ENCODE measurements at regions not wholly inside any gene's neighbourhood (a gene's known extent, or its start where the extent isn't known, plus 50 kb on each side); places are given as distances from the start of the nearest gene placed in this dataset.
"Not testable (repeated sequence)": the region's sequence is repeated elsewhere in the genome, so short reads cannot be mapped to it uniquely, and the experiment has no call there.

DNA sequence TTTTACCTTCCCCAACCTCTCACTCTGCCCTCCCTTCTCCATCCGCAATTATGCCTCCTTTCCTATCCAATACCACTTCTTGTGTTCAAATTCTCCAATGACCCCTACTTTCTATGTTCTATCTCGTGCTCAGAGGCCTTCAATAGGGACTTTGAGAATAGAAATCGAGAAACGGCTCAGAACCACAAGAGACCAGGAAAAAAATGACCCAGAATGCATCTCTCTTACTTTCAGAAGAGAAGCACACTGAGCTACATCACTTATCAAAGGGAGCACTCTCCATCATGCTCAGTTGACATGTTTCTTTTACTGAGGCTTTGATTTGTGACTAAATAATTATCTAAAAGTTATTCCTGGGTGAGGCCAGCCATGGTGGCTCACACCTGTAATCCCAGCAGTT lies 162.4 kb upstream of the PRICKLE2 start:
- no peak for DNase-seq

DNA sequence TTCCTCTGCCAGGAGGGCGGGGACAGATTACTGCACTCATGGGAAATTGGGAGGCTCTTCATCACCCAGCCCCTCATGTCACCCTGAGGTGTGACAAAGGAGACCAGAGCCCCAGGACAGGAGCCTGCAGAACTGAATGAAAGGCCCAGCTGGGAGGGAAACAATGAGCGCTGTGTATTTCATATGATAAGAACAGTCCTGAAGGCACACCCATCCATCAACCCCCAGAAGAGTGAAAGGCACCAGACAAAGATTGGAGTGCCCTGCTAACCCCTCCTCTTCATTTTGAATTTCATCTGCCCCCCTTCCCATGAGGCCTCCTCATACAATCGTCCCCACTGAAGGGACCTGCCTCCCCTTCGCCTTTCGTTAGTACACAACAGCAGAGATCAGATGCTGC lies 160.0 kb upstream of the PRICKLE2 start:
- no peak for DNase-seq

DNA sequence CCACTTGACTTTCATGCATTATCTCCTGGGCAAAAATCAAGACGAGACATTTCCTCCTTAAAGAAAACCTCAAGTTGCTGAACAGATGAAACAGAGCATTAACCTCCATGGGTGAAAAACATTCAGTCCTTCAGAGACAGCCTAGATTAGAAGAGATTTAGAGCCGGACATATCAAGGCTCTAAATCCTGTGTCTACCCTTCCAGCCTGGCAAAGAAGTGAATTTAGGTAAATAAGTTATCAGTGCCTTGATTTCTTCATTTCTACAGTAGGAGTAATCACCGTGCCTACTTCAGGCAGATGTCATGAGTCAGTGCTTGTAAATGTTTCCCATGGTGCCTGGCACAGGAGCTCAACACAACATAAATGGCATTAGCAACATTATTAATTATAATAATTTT lies 159.3 kb upstream of the PRICKLE2 start:
- no peak for DNase-seq

DNA sequence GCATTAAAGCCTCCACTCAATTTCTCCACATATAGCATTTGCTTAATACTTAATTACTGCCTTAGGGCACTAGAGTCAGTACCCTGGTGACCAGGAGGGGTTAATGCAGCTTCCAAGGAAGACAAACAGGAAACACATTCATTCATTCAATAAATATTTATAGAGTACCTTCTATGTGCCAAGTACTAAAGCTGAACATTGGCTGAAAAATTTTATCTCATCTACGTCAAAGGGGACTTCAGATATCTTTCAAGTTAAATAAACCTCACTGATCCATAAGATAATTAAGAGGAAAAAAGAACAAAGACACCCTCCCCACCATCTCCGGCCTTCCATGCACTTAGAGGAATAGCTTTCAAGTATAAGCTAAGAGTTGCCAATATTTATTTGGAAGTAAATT lies 156.9 kb upstream of the PRICKLE2 start:
- DNase-seq = no peak

DNA sequence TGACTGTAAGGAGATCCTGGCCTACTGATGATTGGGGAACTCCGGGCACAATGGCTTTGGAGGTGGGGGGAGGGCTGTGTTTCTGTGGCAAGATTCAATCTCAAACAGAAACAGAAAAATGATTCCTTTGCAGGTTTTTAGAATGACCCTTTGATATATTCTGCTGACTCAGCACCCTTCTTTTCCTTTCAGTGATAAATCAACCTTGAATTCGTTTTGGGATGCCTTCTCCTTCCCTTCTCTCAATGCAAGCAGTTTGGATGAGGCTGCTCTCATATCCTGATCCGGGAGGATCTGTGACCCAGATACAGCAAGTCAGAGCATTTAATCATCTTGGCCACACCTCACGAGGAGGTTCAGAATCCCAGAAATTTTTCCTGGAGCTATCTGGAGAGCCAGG lies 156.1 kb upstream of the PRICKLE2 start:
- no peak for DNase-seq

DNA sequence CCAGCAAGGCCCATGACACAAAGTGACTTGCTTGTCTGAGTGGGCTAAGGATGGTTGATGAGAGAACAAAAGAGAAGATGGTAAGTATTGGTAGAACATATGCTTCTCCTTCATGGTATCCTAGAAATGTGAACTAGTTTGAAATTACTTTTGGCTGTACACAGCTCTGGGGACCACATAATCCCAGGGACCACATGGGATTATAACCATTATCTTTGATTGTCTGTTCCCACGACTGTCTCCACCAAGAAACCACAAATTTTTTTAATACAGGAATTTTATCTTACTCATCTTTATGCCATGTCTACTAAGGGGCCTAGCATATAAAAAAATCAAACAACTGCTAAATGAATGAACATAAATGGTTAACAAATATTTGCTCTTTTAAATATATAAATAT lies 155.3 kb upstream of the PRICKLE2 start:
- DNase-seq = no peak

DNA sequence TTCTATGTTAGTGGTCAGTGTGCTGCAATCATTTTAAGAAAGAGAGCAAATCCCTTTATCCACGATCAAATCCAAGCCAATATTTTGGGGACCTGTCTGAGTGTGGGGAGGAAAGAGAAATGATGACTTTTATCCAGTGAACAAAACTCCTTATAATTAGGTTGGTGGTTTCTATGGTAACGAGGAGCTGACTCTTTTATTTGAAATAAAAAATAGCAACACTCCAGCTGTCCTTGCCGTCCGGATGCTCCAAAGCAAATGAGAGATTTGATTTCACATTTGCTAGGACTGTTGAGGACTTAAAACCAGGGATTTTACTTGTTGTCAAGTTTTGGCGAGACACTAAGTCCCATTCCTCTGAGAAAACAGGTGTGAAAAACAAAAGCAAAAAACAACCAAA lies 154.0 kb upstream of the PRICKLE2 start:
- DNase-seq = no peak

DNA sequence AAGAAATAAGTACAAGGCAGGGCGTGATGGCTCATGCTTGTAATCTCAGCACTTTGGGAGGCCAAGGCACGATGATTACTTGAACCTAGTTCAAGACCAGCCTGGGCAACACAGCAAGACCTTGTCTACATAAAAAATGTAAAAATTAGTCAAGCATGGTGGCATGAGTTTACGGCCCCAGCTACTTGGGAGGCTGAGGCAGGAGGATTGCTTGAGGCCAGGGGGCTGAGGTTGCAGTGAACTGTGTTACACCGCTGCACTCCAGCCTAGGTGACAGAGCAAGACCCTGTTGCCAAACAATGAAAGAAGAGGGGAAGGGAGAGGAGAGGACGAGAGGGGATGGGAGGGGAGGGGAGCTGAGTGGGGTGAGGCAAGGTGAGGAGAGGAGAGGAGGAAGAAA lies 152.7 kb upstream of the PRICKLE2 start:
- no peak for DNase-seq

DNA sequence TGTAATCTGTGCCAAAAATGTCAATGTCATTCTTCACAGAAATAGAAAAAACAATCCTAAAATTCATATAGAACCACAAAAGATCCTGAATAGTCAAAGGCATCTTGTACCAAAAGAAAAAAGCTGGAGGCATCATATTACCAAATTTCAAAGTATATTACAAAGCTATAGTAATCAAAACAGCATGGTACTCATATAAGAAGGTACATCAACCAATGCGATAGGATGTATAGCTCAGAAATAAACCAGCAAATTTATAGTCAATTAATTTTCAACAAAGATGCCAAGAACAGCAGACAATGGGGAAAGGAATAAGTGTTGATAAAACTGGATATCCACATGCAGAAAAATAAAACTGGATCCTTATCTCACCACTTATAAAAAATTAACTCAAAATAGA lies 150.5 kb upstream of the PRICKLE2 start:
- no peak for DNase-seq

DNA sequence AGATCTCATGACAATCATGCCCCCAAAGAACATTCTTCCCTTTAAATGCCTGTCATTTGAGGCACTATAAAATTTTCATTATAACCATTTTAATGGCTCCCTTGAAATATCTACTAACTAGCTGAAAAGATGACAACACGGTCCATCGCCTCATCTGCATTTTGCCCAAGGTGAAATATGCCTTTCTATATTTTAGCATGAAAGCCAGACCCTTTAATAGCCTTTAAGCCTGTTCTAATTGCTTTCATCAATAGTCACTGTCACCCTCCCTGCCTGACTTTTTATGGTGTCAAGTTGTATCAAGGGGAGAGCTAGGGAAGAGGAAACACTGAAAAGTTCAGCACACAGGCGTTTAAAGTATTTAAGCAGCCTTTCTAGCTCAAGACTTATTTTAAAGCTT lies 144.1 kb upstream of the PRICKLE2 start:
- DNase-seq = no peak

DNA sequence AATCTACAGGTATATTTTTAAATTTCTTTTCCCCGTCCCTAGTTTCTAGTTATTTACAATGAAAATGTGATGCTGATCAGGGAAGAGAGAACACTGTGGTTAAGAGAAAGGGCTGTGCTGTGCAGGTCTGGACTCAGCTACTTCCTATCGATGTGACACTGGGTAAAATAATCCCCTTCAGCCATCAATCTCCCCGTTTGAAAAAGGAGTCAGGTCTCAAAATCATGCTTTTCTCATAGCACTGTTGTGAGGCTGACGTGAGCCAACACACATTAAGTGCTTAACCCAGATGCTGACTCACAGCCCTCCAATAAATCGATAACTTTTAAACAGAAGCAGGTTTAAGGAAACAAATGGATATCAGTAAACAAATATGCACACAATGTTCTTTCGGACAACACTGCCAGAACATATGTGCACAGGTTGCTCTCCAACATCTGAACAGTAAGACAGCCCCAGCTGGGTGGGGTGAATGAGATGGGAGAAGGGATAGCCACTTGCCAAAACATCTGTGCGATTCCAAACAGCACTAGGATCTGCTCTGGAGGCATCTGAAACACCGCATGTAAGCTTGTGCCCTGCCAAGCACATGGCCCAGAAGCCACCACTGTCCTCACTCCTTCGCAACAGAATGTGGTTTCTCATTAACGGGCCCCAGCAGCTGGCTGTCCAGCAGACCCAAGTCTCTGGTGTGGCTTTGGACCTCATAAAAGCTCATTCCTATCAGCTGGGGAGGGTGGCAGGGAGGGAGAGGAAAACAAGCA lies 143.2 kb upstream of the PRICKLE2 start:
- no peak for DNase-seq

DNA sequence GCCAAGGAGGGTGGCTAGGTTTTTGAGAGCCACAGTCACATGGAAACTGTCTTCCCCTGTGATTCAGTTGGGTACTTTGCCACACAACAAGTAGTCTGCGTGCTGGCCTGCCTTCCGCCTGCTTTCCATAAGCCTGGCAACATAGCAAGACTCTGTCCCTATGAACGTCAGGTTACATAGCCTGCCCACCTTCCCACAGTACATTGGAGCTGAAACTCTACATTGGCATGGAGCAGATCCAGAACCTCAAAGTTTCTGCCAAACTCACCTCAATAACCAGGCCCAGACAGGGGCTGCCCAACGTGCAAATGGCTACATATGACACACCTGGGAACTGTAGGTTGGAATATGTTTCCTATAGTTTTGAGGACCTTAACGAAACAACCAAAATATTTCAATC lies 140.6 kb upstream of the PRICKLE2 start:
- DNase-seq = no peak

DNA sequence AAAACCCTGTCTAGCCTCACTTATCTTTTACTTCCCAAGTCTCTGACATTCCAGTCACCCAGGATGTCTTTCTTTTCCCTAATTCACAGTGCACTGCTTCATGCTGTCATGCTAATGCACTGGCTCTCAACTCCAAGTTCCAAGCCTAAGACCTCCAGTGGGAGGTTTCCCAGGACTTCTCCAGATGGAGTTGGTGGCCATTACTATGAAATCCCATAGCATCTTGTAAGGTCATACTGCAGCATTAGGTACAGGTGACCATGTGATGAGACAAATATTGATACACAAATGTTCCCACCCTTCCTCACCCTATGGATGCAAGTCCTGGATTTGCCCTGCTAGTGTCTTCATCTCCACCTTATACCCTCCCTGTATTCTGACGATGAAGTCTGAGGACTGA lies 138.6 kb upstream of the PRICKLE2 start:
- no peak for DNase-seq

DNA sequence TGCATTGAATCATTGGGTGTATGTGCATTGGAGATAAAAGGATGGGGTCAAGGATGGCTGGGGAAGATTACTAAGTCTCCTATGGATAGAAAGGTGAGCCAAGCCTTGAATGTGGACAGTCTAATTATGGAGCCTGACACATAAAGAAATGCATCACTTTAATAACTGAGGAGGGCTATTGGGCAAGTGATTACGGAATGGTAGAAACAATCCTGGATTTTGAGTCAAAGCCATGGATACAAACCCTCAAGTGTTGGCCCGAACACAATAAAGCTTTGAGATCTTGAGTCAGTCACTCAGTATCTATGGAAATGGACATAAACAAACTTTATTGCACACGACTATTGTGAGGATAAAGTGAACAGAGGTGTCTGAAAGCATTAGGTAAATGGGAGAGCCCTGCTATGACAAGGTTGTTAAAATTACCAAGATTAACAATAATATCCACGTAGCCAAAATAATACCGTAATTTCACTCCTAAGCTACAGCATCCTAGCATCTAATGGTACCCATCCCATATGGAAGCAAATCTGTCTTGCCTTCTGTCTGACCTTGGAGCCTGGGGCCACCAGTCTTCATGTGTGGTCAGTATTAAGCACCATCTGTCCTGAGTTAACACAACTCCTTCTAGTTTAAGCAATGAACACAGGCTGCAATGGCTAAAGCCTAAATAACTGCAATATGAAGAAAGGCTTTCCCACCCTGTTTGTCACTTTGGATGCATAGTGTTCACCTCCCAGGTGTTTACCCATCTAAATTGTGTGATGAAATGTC lies 136.9 kb upstream of the PRICKLE2 start:
- no peak for DNase-seq

DNA sequence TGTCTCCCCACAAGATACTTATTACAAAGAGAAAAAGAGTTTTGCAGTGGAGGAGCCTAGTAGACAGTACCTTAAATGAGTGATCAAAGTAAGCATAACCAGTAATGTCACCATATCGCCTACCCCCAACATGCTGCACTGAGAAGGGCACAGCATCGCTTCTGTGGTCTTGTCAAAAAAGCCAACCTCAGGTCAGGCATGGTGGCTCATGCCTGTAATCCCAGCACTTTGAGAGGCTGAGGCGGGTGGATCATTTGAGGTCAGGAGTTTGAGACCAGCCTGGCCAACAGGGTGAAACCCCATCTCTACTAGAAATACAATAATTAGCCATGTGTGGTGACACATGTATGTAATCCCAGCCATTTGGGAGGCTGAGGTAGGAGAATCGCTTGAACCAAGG lies 135.8 kb upstream of the PRICKLE2 start:
- DNase-seq = not testable (repeated sequence)

DNA sequence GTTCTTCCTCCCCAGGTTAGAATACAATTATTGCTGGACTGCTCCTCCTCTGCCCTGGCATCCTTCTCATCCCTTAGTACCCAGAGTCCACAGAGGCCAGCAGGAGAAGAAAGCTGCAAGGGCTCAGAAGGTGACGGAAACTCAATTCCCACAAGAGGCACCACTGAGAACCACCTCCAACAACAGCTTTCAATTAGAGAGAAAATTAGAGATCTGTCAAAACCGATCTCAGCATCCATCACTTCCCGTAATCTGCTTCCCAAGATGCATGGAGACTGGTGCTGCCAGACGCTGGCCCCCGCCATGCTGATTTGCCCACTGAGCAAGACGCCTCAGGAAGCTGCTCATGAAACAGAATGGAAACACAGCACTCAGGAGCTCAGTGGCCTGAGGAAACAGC lies 135.0 kb upstream of the PRICKLE2 start:
- DNase-seq = no peak

DNA sequence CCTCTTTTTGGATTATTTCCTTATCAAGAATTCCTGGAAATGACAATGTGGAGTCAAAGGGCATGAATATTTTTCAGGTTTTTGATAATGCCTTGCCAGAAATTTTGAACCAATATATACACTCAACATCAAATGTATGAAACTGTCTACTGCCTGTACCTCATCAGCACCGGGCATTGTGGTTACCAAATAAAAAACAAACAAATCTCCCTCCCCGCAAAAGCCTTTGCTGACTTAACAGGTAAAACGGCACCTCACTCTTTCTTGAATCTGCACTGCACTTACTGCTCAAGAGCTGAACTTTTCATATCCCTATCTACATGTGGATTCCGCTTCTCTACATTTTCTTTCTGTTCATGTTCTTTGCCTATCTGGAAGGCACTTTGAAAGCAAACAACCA lies 134.5 kb upstream of the PRICKLE2 start:
- no peak for DNase-seq

DNA sequence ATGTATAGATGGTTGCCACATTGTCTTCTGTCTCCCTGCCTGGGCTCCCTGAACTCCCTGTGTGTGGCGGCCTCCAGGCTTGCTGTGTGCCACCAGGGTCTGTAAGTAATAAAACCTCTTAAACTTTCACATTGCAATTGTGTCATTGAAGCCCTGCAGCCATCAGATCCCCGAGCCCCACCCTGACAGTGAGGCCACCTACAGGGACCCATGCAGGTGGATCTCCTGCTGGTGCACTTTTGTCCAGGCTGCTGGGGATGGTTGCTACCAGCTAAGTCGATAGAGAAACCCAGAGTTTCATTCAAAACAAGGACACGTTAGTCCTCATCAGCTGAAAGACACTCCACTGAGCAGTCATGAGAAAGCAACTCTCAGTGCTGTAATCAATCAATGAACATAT lies 133.6 kb upstream of the PRICKLE2 start:
- DNase-seq = no peak

DNA sequence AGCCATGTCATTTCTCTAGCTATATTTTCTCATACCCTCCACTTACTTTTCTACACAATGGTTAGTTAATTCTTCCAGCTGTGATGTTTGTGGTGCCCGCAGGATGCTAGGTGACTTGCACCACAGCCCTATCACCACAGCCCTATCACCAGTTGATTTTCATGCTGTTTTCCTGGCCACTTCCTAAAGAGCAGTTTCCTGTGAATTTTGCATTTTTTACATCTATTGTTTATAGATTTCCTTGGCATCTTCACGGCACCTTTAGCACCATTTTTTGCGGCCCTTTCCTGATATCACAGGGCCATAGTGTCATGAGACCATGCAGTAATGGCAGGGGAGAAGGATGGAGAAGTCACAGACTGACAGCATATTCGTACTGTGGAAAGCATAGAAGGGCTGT lies 132.9 kb upstream of the PRICKLE2 start:
- no peak for DNase-seq

DNA sequence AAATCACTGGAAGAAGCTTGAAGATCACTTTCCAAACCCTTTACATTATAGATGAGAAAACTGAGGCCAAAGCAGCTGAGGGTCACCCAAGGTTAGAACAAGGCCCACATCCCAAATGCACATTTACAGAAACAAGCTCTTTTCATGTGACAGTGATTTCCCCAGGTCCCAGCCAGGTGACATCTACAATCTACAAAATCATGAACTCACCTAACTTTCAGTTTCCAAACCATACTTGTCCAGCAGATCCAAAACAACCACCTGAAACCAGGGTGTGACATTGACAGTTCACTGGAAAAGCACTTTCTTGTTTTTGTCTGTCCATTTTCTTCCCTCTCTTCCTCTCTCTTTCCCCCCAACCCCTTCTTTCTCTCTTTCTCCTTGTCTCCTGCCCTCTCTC lies 132.2 kb upstream of the PRICKLE2 start:
- no peak for DNase-seq

DNA sequence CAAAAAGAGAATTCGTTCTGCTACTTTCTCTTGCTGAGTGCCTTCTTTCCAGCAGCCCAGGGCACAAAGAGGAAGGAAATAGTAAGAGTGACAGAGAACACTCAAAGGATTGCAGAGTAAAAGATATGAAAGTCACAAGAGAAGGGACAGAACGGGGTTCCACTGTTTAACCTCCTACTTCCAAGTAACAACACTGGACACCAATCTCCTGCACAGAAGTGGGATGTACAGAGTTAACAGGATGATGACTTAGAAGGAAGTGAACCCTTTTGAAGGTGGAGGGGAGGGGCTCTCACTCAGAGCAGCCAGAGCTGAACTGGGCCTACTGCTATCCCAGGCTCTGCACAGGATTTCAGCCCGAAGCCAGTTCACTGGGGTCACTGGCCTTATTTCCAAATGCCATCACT lies 130.1 kb upstream of the PRICKLE2 start:
- no peak for DNase-seq

DNA sequence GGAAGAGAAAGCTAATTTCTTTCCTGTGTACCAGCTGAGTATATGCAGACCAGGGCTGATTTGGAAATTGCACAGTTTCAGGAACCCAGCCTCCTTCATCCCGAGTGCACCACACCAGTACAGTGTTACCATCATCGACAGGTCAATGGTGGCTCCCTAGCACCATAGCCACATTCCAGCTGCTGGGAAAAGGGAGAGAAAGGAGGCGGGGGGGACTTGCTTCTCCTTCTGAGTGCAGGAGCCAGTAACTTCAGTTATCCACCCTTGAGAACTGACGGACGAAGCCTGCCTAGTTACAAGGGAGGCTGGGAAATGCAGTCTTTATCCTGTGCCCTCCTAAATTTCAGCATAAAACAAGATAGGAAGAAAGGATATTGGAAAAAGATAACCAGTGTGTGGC lies 129.7 kb upstream of the PRICKLE2 start:
- no peak for DNase-seq

DNA sequence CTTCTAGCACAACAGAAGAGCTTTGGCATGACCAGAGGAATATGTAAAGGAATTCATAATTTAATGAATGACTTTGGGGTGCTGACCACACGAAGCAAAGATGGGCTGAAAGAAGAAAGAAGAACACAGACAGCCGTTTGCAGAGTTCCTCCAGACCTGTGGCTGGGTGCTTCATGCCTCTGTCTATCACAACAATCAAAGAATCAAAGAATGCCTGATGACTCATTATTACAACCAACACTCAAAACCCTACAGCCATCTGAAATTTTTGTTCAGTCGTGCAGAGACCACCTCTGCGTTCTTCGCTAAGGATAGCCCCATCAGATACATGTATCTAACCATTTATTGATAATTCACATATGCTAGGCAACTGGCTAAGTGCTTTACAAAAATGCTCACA lies 129.0 kb upstream of the PRICKLE2 start:
- no peak for DNase-seq

DNA sequence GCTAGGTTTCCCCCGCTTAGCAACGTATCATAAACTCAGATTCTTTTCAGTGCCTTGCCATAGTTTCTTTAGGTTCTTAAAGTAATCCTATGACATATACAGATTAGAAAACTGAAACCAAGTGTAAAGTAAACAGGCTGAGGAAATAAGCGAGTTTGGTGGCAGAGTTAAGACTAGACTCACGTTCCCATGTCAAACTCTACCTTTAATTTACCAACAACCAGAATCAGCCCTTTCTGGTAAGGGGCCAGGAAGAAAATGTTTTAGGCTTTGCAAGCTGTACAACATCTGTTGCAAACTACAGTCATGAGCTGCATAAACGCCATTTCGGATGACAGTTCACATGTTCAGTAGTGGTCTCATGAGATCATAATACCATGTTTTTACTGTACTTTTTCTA lies 128.0 kb upstream of the PRICKLE2 start:
- no peak for DNase-seq

DNA sequence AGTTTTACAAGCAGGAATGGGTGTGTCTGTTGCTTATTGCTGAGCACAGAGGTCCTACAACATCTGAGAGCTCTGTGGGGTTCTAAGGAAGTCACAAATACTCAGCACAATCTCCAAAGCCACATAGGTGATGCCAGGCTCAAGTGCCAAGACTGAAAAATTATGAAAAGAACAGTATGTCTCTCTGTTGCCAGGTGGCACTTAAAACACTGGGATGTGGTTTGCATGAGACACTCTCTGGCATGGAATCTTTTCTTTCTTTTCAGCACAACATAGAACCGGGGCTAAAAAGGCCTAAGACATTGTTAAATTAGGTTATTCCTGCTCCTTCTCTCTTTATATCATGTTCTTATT lies 127.3 kb upstream of the PRICKLE2 start:
- DNase-seq = no peak
